ENCODE measurements at regions not wholly inside any gene's neighbourhood (a gene's known extent, or its start where the extent isn't known, plus 50 kb on each side); places are given as distances from the start of the nearest gene placed in this dataset.
A peak's percentile ranks its signal among the peaks of the same experiment; 100 is the strongest.
"Not testable (repeated sequence)": the region's sequence is repeated elsewhere in the genome, so short reads cannot be mapped to it uniquely, and the experiment has no call there.

DNA sequence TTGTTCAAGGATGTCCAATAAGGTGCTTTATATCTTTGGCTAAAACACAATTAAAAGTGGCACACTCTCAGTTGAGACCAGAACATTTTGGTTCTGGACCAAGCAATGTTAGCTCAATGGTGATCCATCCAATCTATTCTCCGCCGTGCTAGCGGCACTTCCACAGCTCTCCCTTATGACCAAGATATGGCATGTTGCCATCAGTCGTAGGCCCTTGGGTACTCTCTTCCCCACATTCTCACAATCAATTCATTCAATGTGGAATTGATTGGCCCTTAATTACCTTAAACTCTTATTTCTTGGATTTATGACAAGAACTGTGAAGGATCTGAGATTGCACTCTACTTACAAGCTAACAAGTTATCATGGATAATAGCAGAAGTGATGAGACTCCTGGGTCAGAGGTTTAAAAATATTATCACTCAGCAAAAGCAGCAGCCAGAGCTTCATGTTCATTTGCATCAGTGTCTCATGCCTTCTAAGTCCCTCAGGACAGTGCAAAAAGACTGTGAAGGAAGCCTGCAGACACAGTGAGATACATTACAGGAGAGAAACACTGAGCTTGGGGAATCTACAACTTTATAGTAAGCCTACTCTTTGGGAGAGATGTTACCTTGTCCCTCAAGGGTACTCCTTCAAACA, 80.0 kb upstream of the ARG1 start:
- DNase-seq (ENCODE audit: low read depth) = no peak

- DNase-seq (ENCODE audit: low read depth) = not testable (repeated sequence)
These were observed 68.6 kb upstream of the ARG1 start for GRCh38 chr6:131504387-131504786.

- no peak for DNase-seq (ENCODE audit: low read depth)
These were observed 62.9 kb upstream of the ARG1 start for GRCh38 chr6:131510094-131510493.

- no peak for DNase-seq (ENCODE audit: low read depth)
These were observed 62.4 kb upstream of the ARG1 start for GRCh38 chr6:131510591-131510990.

DNA sequence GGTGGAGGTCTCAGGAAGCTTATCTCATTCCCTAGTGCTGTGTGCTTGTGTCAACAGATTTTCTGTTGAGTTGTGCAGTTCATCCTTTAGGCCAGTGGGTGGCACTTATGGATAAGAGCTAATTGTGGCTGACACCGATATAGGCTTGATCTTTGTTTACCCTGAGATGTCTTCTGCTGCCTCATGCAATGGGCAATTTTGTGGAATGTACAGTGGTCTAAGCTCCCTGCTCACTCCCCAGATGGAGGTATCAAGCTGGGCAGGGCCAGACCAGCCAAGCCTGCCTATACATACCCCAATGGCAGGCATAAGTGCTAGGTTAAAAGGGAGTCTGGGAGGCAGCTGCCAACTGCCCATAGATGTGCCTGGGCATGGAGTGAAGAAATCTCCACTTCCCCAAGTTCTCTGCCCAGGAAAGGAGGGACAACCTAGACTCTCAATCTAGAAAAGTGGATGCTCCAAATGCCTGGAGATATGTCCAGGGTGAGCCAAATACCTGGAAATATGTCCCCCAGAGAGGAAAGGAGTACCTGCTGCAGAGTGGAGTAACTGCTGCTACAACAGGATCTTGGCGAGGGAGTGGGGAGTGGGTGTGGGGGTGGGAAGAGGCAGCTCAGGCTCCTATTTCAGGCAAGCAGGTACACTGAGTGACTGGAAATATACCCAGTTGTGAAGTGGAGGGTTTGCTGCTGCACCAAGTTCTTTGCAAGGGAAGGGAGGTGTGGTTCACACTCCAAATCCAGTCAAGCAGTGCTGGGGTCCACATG, 53.2 kb upstream of the ARG1 start:
- peak; percentile 37 for DNase-seq (ENCODE audit: low read depth)
